ENCODE measurements at regions not wholly inside any gene's neighbourhood (a gene's known extent, or its start where the extent isn't known, plus 50 kb on each side); places are given as distances from the start of the nearest gene placed in this dataset.

DNA sequence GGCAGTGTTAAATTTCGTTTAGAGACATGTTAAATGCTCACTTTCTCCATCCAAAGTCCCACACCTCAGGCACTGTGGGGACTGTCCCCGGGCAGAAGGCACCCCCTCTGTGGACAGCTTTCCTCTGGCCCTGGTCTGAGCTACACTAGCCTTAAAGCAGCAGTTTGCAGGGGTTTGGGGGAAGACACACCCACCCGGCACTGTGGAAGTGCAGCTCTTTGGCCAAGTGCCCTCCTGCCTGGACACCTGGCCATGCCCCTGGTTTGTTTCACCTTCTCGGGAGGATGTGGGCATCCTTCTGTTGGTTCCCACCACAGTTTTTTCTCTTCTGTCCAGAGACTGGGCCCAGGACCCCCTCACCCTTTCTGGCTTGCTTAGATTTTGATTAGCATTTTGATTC lies 1254.7 kb downstream of the BRD1 start:
- Histone ChIP-seq H3K79me2 (replicated peaks; ENCODE audit: insufficient read depth) (no peaks in the 10 kb centered on the region), H3K36me3 (ENCODE audit: insufficient read depth) (no peaks in the 10 kb centered on the region), H2AFZ (no peak overlapping the region), H3F3A (replicated peaks; ENCODE audit: low read depth) (no peaks in the 10 kb centered on the region), H3K27ac (ENCODE audit: low read depth) (no peak overlapping the region), H4K20me1 (replicated peaks; ENCODE audit: insufficient read depth) (no peaks in the 10 kb centered on the region), H3K27me3 (ENCODE audit: insufficient read depth) (peaks cover 14% of the 10 kb centered on the region; the same call in 1 of the 2 replicates), H3K4me1 (ENCODE audit: insufficient read depth) (no peaks in the 10 kb centered on the region), H3K4me2 (no peak overlapping the region), H3K9me2 (ENCODE audit: insufficient read depth) (no peaks in the 10 kb centered on the region), H3K4me3 (no peak overlapping the region)
- peaks cover 23% of the 10 kb centered on the region for H3K9me3 Mint-ChIP-seq
- H3K4me1 Mint-ChIP-seq: peaks cover 3% of the 10 kb centered on the region
- H3K27me3 Mint-ChIP-seq (ENCODE audit: insufficient read depth, low read depth, poor library complexity): peaks cover 20% of the 10 kb centered on the region
- no peak overlapping the region for H3K27ac Mint-ChIP-seq
- ATAC-seq: no peak
- peaks cover 26% of the 10 kb centered on the region for H3K36me3 Mint-ChIP-seq (ENCODE audit: low read depth)
- no peak overlapping the region for H3K4me3 Mint-ChIP-seq
- DNase-seq (ENCODE audit: low spot score): no peak
- TF ChIP-seq, protein P1, sequence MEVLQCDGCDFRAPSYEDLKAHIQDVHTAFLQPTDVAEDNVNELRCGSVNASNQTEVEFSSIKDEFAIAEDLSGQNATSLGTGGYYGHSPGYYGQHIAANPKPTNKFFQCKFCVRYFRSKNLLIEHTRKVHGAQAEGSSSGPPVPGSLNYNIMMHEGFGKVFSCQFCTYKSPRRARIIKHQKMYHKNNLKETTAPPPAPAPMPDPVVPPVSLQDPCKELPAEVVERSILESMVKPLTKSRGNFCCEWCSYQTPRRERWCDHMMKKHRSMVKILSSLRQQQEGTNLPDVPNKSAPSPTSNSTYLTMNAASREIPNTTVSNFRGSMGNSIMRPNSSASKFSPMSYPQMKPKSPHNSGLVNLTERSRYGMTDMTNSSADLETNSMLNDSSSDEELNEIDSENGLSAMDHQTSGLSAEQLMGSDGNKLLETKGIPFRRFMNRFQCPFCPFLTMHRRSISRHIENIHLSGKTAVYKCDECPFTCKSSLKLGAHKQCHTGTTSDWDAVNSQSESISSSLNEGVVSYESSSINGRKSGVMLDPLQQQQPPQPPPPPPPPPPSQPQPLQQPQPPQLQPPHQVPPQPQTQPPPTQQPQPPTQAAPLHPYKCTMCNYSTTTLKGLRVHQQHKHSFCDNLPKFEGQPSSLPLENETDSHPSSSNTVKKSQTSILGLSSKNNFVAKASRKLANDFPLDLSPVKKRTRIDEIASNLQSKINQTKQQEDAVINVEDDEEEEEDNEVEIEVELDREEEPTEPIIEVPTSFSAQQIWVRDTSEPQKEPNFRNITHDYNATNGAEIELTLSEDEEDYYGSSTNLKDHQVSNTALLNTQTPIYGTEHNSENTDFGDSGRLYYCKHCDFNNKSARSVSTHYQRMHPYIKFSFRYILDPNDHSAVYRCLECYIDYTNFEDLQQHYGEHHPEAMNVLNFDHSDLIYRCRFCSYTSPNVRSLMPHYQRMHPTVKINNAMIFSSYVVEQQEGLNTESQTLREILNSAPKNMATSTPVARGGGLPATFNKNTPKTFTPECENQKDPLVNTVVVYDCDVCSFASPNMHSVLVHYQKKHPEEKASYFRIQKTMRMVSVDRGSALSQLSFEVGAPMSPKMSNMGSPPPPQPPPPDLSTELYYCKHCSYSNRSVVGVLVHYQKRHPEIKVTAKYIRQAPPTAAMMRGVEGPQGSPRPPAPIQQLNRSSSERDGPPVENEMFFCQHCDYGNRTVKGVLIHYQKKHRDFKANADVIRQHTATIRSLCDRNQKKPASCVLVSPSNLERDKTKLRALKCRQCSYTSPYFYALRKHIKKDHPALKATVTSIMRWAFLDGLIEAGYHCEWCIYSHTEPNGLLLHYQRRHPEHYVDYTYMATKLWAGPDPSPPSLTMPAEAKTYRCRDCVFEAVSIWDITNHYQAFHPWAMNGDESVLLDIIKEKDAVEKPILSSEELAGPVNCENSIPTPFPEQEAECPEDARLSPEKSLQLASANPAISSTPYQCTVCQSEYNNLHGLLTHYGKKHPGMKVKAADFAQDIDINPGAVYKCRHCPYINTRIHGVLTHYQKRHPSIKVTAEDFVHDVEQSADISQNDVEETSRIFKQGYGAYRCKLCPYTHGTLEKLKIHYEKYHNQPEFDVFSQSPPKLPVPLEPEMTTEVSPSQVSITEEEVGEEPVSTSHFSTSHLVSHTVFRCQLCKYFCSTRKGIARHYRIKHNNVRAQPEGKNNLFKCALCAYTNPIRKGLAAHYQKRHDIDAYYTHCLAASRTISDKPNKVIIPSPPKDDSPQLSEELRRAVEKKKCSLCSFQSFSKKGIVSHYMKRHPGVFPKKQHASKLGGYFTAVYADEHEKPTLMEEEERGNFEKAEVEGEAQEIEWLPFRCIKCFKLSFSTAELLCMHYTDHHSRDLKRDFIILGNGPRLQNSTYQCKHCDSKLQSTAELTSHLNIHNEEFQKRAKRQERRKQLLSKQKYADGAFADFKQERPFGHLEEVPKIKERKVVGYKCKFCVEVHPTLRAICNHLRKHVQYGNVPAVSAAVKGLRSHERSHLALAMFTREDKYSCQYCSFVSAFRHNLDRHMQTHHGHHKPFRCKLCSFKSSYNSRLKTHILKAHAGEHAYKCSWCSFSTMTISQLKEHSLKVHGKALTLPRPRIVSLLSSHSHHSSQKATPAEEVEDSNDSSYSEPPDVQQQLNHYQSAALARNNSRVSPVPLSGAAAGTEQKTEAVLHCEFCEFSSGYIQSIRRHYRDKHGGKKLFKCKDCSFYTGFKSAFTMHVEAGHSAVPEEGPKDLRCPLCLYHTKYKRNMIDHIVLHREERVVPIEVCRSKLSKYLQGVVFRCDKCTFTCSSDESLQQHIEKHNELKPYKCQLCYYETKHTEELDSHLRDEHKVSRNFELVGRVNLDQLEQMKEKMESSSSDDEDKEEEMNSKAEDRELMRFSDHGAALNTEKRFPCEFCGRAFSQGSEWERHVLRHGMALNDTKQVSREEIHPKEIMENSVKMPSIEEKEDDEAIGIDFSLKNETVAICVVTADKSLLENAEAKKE (CRISPR knock-in tag; IDR thresholded peaks at IDR 0.05): no peak
- TF ChIP-seq, protein P2, sequence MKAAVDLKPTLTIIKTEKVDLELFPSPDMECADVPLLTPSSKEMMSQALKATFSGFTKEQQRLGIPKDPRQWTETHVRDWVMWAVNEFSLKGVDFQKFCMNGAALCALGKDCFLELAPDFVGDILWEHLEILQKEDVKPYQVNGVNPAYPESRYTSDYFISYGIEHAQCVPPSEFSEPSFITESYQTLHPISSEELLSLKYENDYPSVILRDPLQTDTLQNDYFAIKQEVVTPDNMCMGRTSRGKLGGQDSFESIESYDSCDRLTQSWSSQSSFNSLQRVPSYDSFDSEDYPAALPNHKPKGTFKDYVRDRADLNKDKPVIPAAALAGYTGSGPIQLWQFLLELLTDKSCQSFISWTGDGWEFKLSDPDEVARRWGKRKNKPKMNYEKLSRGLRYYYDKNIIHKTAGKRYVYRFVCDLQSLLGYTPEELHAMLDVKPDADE (IDR thresholded peaks at IDR 0.05): no peak
- TF ChIP-seq NANOG (IDR thresholded peaks at IDR 0.05; ENCODE audit: borderline replicate concordance) (no peak), EZH2phosphoT487 (IDR thresholded peaks at IDR 0.05; ENCODE audit: unreplicated experiment) (no peak), JUNB (IDR thresholded peaks at IDR 0.05; ENCODE audit: unreplicated experiment) (no peak), CREB1 (CRISPR knock-in tag; IDR thresholded peaks at IDR 0.05; ENCODE audit: low read depth) (no peak), ZNF331 (CRISPR knock-in tag; IDR thresholded peaks at IDR 0.05; ENCODE audit: low read depth) (no peak), POLR2AphosphoS5 (IDR thresholded peaks at IDR 0.05; ENCODE audit: low read depth) (no peak), ZNF114 (CRISPR knock-in tag; IDR thresholded peaks at IDR 0.05) (no peak), EZH2 (IDR thresholded peaks at IDR 0.05; ENCODE audit: low read depth, unreplicated experiment) (no peak), STAT1 (IDR thresholded peaks at IDR 0.05; ENCODE audit: unreplicated experiment) (no peak)
- TF ChIP-seq, protein P3, sequence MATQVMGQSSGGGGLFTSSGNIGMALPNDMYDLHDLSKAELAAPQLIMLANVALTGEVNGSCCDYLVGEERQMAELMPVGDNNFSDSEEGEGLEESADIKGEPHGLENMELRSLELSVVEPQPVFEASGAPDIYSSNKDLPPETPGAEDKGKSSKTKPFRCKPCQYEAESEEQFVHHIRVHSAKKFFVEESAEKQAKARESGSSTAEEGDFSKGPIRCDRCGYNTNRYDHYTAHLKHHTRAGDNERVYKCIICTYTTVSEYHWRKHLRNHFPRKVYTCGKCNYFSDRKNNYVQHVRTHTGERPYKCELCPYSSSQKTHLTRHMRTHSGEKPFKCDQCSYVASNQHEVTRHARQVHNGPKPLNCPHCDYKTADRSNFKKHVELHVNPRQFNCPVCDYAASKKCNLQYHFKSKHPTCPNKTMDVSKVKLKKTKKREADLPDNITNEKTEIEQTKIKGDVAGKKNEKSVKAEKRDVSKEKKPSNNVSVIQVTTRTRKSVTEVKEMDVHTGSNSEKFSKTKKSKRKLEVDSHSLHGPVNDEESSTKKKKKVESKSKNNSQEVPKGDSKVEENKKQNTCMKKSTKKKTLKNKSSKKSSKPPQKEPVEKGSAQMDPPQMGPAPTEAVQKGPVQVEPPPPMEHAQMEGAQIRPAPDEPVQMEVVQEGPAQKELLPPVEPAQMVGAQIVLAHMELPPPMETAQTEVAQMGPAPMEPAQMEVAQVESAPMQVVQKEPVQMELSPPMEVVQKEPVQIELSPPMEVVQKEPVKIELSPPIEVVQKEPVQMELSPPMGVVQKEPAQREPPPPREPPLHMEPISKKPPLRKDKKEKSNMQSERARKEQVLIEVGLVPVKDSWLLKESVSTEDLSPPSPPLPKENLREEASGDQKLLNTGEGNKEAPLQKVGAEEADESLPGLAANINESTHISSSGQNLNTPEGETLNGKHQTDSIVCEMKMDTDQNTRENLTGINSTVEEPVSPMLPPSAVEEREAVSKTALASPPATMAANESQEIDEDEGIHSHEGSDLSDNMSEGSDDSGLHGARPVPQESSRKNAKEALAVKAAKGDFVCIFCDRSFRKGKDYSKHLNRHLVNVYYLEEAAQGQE (IDR thresholded peaks at IDR 0.05; ENCODE audit: unreplicated experiment): no peak
- TF ChIP-seq, protein P4, sequence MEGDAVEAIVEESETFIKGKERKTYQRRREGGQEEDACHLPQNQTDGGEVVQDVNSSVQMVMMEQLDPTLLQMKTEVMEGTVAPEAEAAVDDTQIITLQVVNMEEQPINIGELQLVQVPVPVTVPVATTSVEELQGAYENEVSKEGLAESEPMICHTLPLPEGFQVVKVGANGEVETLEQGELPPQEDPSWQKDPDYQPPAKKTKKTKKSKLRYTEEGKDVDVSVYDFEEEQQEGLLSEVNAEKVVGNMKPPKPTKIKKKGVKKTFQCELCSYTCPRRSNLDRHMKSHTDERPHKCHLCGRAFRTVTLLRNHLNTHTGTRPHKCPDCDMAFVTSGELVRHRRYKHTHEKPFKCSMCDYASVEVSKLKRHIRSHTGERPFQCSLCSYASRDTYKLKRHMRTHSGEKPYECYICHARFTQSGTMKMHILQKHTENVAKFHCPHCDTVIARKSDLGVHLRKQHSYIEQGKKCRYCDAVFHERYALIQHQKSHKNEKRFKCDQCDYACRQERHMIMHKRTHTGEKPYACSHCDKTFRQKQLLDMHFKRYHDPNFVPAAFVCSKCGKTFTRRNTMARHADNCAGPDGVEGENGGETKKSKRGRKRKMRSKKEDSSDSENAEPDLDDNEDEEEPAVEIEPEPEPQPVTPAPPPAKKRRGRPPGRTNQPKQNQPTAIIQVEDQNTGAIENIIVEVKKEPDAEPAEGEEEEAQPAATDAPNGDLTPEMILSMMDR (conservative IDR thresholded peaks at IDR 0.05; ENCODE audit: low read depth in 2 of 2): no peak

All from GM23338 (cell line).